Astrocyte (in vitro differentiated cells and primary cell): ENCODE measurements at regions not wholly inside any gene's neighbourhood (a gene's known extent, or its start where the extent isn't known, plus 50 kb on each side); places are given as distances from the start of the nearest gene placed in this dataset.

Experiments used
- DNase-seq: peaks from one replicate; pipeline ENCODE4 v3.0.0-alpha.2; 2010; ENCODE audit warnings: low read depth
- FAIRE-seq: peaks from 2 replicates; lab custom pipeline; 2011; peaks lifted over from hg19 to GRCh38; lab: Jason Lieb, UNC
- H2AFZ ChIP-seq: 2 replicates; pipeline ENCODE4 v1.6.0; 2012; ENCODE audit warnings: low read depth, low read length, inconsistent platforms
- H3K27ac ChIP-seq: 2 replicates; pipeline ENCODE4 v1.5.1; 2011; ENCODE audit warnings: low read depth, low read length, inconsistent platforms
- H3K27me3 ChIP-seq: 2 replicates; pipeline ENCODE4 v1.6.0; 2011; ENCODE audit warnings: low read length, inconsistent platforms; ENCODE audit not compliant: insufficient read depth
- H3K36me3 ChIP-seq: 2 replicates; pipeline ENCODE4 v1.5.1; 2011; ENCODE audit warnings: low read length, inconsistent platforms; ENCODE audit not compliant: insufficient read depth
- H3K4me1 ChIP-seq: 2 replicates; pipeline ENCODE4 v1.5.1; 2011; ENCODE audit warnings: low read length, inconsistent platforms; ENCODE audit not compliant: insufficient read depth
- H3K4me2 ChIP-seq: 2 replicates; pipeline ENCODE4 v1.6.0; 2012; ENCODE audit warnings: low read length, inconsistent platforms
- H3K4me3 ChIP-seq: 2 replicates; pipeline ENCODE4 v1.5.1; 2011; ENCODE audit warnings: low read depth, mild to moderate bottlenecking, low read length, inconsistent platforms; ENCODE audit not compliant: insufficient read depth
- H3K79me2 ChIP-seq: 2 replicates; pipeline ENCODE4 v1.6.0; 2012; ENCODE audit warnings: mild to moderate bottlenecking, low read length, inconsistent platforms; ENCODE audit not compliant: insufficient read depth
- H3K9ac ChIP-seq: 2 replicates; pipeline ENCODE4 v1.6.0; 2012; ENCODE audit warnings: mild to moderate bottlenecking, low read length, inconsistent platforms
- H3K9me3 ChIP-seq: 2 replicates; pipeline ENCODE4 v1.5.1; 2012; ENCODE audit warnings: low read depth, mild to moderate bottlenecking, low read length, inconsistent platforms; ENCODE audit not compliant: insufficient read depth
- H4K20me1 ChIP-seq: 2 replicates; pipeline ENCODE4 v1.6.0; 2012; ENCODE audit warnings: low read length, inconsistent platforms; ENCODE audit not compliant: insufficient read depth
- H3K27ac Mint-ChIP-seq: one replicate; pipeline ENCODE4 v1.8.0; 2021; ENCODE audit warnings: mild to moderate bottlenecking, mixed read lengths; ENCODE audit not compliant: unreplicated experiment
- H3K27me3 Mint-ChIP-seq: one replicate; pipeline ENCODE4 v1.8.0; 2021; ENCODE audit warnings: low read depth, mixed read lengths; ENCODE audit not compliant: unreplicated experiment
- H3K36me3 Mint-ChIP-seq: one replicate; pipeline ENCODE4 v1.8.0; 2021; ENCODE audit warnings: low read depth, mixed read lengths; ENCODE audit not compliant: unreplicated experiment
- H3K4me1 Mint-ChIP-seq: one replicate; pipeline ENCODE4 v1.8.0; 2021; ENCODE audit warnings: low read depth, mixed read lengths; ENCODE audit not compliant: unreplicated experiment
- H3K4me3 Mint-ChIP-seq: one replicate; pipeline ENCODE4 v1.8.0; 2021; ENCODE audit warnings: mild to moderate bottlenecking, moderate library complexity, mixed read lengths; ENCODE audit not compliant: unreplicated experiment
- H3K9me3 Mint-ChIP-seq: one replicate; pipeline ENCODE4 v1.8.0; 2021; ENCODE audit warnings: mild to moderate bottlenecking, mixed read lengths; ENCODE audit not compliant: unreplicated experiment
- CTCF ChIP-seq: IDR thresholded peaks from 2 replicates; pipeline ENCODE4 v1.5.1; 2011; ENCODE audit warnings: low read depth, mild to moderate bottlenecking, inconsistent platforms, low read length, moderate library complexity; ENCODE audit not compliant: insufficient read depth
- EZH2 ChIP-seq: IDR thresholded peaks from 2 replicates; pipeline ENCODE4 v1.6.1; 2012; ENCODE audit warnings: mild to moderate bottlenecking, low read length, inconsistent platforms; ENCODE audit not compliant: insufficient read depth

DNA sequence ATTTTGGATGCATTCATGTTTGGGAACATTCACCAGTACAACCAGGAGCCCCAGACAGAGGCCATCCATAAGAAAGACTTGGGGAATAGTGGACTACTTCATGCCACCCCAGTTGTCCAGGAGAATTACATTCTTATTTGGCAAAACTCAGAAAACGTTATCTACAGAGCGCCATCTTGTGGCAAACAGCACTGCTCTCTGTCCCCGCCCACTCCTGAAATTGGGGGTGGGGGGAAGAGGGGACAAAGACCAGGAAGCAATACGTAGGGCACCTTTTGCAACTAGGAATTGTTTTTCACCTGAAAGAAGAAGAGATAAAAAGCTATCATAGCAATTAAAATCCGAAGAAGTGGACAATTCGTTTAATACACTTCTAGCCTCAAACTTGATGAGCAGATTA, 134.6 kb upstream of the MGMT start:
- H3K27ac Mint-ChIP-seq, result no peak overlapping the region
- no peaks in the 10 kb centered on the region for H4K20me1 ChIP-seq
- TF ChIP-seq EZH2, result no peak
- TF ChIP-seq CTCF, result no peak
- H3K79me2 ChIP-seq, result no peaks in the 10 kb centered on the region
- no peak overlapping the region for H3K4me3 ChIP-seq
- H3K4me2 ChIP-seq, result no peak overlapping the region
- no peak overlapping the region for H3K9ac ChIP-seq
- H3K4me1 ChIP-seq, result no peaks in the 10 kb centered on the region
- no peaks in the 10 kb centered on the region for H3K36me3 Mint-ChIP-seq
- DNase-seq, result no peak
- H2AFZ ChIP-seq, result no peak overlapping the region
- H3K36me3 ChIP-seq, result no peaks in the 10 kb centered on the region
- no peaks in the 10 kb centered on the region for H3K9me3 Mint-ChIP-seq
- no peak for FAIRE-seq
- H3K27me3 Mint-ChIP-seq, result peaks cover 14% of the 10 kb centered on the region
- no peaks in the 10 kb centered on the region for H3K27me3 ChIP-seq
- peaks cover 7% of the 10 kb centered on the region for H3K9me3 ChIP-seq
- H3K4me3 Mint-ChIP-seq, result no peak overlapping the region
- H3K4me1 Mint-ChIP-seq, result peaks cover 2% of the 10 kb centered on the region
- H3K27ac ChIP-seq, result no peak overlapping the region

DNA sequence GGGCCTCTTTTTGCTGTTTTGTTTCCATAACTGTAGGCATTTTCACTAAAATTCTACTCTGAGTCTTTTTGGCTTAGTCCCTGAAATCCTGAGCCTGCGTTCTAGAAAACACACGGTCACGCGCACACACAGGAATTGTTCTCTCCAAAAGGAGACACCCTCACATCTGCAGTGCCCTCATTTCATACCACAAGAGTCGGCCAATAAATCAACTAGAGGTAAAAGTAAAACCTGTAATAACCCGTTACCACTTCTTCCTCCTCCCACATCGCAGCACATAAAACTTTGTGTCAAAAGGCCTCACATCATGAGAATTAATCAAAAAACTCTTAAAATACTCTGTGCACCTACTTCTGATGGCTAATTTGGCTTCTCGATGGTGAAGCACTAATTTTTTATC, 133.3 kb upstream of the MGMT start:
- Histone ChIP-seq H3K27me3 (no peaks in the 10 kb centered on the region), H3K79me2 (no peaks in the 10 kb centered on the region), H3K36me3 (no peaks in the 10 kb centered on the region), H3K9ac (no peak overlapping the region), H3K27ac (no peak overlapping the region), H3K4me2 (no peak overlapping the region), H3K4me3 (no peak overlapping the region), H2AFZ (no peak overlapping the region), H3K9me3 (peaks cover 7% of the 10 kb centered on the region), H3K4me1 (no peaks in the 10 kb centered on the region), H4K20me1 (no peaks in the 10 kb centered on the region)
- H3K27ac Mint-ChIP-seq, result no peak overlapping the region
- FAIRE-seq (no peak), DNase-seq (no peak)
- no peak for TF ChIP-seq CTCF
- TF ChIP-seq EZH2, result no peak
- peaks cover 2% of the 10 kb centered on the region for H3K4me1 Mint-ChIP-seq
- H3K9me3 Mint-ChIP-seq, result no peaks in the 10 kb centered on the region
- no peak overlapping the region for H3K4me3 Mint-ChIP-seq
- H3K27me3 Mint-ChIP-seq, result peaks cover 14% of the 10 kb centered on the region
- no peaks in the 10 kb centered on the region for H3K36me3 Mint-ChIP-seq

- H3K27me3 ChIP-seq, result no peaks in the 10 kb centered on the region
- peaks cover 17% of the 10 kb centered on the region for H3K27me3 Mint-ChIP-seq
- DNase-seq (no peak), FAIRE-seq (no peak)
- H3K4me3 ChIP-seq, result no peak overlapping the region
- no peak overlapping the region for H3K4me3 Mint-ChIP-seq
- H3K4me1 Mint-ChIP-seq, result peaks cover under 1% of the 10 kb centered on the region
- no peaks in the 10 kb centered on the region for H3K4me1 ChIP-seq
- H3K9ac ChIP-seq, result no peak overlapping the region
- no peak overlapping the region for H3K27ac ChIP-seq
- H3K36me3 ChIP-seq, result no peaks in the 10 kb centered on the region
- H3K9me3 Mint-ChIP-seq, result no peaks in the 10 kb centered on the region
- H3K9me3 ChIP-seq, result peaks cover 7% of the 10 kb centered on the region
- H4K20me1 ChIP-seq, result no peaks in the 10 kb centered on the region
- H3K79me2 ChIP-seq, result no peaks in the 10 kb centered on the region
- H2AFZ ChIP-seq, result no peak overlapping the region
- no peak overlapping the region for H3K27ac Mint-ChIP-seq
- no peaks in the 10 kb centered on the region for H3K36me3 Mint-ChIP-seq
- H3K4me2 ChIP-seq, result no peak overlapping the region
- no peak for TF ChIP-seq CTCF
- no peak for TF ChIP-seq EZH2
Measured at GRCh38 chr10:129334266-129334665, 132.8 kb upstream of the MGMT start.
